ENCODE measurements at regions not wholly inside any gene's neighbourhood (a gene's known extent, or its start where the extent isn't known, plus 50 kb on each side); places are given as distances from the start of the nearest gene placed in this dataset.

DNA sequence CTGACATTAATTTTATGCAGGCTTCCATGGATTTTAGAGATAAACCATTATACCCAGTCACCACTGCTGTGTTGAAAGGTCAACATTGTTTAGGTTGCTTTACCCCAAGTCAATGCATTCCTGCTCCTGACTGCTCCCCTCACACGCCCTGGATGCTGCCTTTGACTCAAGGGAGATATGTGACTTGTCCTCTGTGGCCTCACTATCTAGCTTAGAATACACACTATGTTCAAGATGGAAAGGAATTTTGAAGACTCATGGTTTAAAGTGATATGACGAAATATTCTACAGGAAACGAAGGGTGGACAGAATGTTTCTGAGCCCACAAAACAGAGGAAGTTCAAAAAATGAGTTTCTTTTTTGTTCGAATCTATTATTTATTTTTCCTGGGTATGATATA lies 170.4 kb upstream of the NR5A2 start:
- ChIA-PET POLR2A (no interaction called here), CTCF (no interaction called here)
- no peak for ATAC-seq
- TF ChIP-seq SIN3A (IDR thresholded peaks at IDR 0.05; ENCODE audit: borderline replicate concordance, insufficient read depth, low read depth, low read length): no peak
- TF ChIP-seq, protein P1, sequence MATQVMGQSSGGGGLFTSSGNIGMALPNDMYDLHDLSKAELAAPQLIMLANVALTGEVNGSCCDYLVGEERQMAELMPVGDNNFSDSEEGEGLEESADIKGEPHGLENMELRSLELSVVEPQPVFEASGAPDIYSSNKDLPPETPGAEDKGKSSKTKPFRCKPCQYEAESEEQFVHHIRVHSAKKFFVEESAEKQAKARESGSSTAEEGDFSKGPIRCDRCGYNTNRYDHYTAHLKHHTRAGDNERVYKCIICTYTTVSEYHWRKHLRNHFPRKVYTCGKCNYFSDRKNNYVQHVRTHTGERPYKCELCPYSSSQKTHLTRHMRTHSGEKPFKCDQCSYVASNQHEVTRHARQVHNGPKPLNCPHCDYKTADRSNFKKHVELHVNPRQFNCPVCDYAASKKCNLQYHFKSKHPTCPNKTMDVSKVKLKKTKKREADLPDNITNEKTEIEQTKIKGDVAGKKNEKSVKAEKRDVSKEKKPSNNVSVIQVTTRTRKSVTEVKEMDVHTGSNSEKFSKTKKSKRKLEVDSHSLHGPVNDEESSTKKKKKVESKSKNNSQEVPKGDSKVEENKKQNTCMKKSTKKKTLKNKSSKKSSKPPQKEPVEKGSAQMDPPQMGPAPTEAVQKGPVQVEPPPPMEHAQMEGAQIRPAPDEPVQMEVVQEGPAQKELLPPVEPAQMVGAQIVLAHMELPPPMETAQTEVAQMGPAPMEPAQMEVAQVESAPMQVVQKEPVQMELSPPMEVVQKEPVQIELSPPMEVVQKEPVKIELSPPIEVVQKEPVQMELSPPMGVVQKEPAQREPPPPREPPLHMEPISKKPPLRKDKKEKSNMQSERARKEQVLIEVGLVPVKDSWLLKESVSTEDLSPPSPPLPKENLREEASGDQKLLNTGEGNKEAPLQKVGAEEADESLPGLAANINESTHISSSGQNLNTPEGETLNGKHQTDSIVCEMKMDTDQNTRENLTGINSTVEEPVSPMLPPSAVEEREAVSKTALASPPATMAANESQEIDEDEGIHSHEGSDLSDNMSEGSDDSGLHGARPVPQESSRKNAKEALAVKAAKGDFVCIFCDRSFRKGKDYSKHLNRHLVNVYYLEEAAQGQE (IDR thresholded peaks at IDR 0.05; ENCODE audit: insufficient read depth in 1 of 2, low read depth in 2 of 2, low read length in 1 of 2): no peak
- no peak for TF ChIP-seq POLR2AphosphoS5 (IDR thresholded peaks at IDR 0.05; ENCODE audit: low read depth, low read length)
- TF ChIP-seq, protein P2, sequence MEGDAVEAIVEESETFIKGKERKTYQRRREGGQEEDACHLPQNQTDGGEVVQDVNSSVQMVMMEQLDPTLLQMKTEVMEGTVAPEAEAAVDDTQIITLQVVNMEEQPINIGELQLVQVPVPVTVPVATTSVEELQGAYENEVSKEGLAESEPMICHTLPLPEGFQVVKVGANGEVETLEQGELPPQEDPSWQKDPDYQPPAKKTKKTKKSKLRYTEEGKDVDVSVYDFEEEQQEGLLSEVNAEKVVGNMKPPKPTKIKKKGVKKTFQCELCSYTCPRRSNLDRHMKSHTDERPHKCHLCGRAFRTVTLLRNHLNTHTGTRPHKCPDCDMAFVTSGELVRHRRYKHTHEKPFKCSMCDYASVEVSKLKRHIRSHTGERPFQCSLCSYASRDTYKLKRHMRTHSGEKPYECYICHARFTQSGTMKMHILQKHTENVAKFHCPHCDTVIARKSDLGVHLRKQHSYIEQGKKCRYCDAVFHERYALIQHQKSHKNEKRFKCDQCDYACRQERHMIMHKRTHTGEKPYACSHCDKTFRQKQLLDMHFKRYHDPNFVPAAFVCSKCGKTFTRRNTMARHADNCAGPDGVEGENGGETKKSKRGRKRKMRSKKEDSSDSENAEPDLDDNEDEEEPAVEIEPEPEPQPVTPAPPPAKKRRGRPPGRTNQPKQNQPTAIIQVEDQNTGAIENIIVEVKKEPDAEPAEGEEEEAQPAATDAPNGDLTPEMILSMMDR (IDR thresholded peaks at IDR 0.05): no peak
- no peak for TF ChIP-seq TCF7L2 (IDR thresholded peaks at IDR 0.05; ENCODE audit: low read depth, low read length)
- intact Hi-C loops (cut with micrococcal nuclease; ENCODE audit: unreplicated experiment): no loop called here
- H3K27ac ChIP-seq (ENCODE audit: low read length): no peak overlapping the region
- no peaks in the 10 kb centered on the region for H3K4me1 ChIP-seq (ENCODE audit: control insufficient read depth, insufficient read depth, low read length)
- no peak for DNase-seq (ENCODE audit: low read depth, low spot score)
- no peaks in the 10 kb centered on the region for H3K36me3 ChIP-seq (ENCODE audit: control insufficient read depth, insufficient read depth, low read length)
- BruUV-seq (replicated peaks): no TSS peak
- H3K4me3 ChIP-seq (ENCODE audit: low read depth in 2 of 2, low read length in 2 of 2): no peak overlapping the region
- in situ Hi-C loops (cut with HindIII; ENCODE audit: low pct_unique_long_range_greater_than_20kb, low sequenced_read_pairs): no loop called here
- no peaks in the 10 kb centered on the region for H3K9me3 ChIP-seq (ENCODE audit: control insufficient read depth, insufficient read depth, low read depth, low read length)
- H3K27me3 ChIP-seq (ENCODE audit: control insufficient read depth, insufficient read depth, low read length): no peaks in the 10 kb centered on the region

DNA sequence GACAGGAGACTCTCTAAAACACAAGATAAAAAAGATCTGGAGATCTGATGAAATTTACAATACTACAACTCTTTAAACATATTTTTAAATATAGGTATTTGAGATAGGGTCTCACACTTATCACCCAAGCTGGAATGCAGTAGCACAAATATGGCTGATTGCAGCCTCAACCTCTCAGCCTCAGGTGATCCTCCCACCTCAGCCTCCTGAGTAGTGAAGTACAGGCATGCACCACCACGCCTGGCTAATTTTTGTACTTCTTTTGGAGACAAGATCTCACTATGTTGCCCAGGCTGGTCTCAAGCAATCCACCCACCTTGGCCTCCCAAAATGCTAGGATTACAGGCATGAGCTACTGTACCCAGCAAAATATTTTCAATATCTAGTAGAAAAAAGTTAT lies 170.0 kb upstream of the NR5A2 start:
- Histone ChIP-seq H3K36me3 (ENCODE audit: control insufficient read depth, insufficient read depth, low read length) (no peaks in the 10 kb centered on the region), H3K27ac (ENCODE audit: low read length) (no peak overlapping the region), H3K4me3 (ENCODE audit: low read depth in 2 of 2, low read length in 2 of 2) (no peak overlapping the region), H3K9me3 (ENCODE audit: control insufficient read depth, insufficient read depth, low read depth, low read length) (no peaks in the 10 kb centered on the region), H3K27me3 (ENCODE audit: control insufficient read depth, insufficient read depth, low read length) (no peaks in the 10 kb centered on the region), H3K4me1 (ENCODE audit: control insufficient read depth, insufficient read depth, low read length) (no peaks in the 10 kb centered on the region)
- ChIA-PET POLR2A (no interaction called here), CTCF (no interaction called here)
- no peak for TF ChIP-seq POLR2AphosphoS5 (IDR thresholded peaks at IDR 0.05; ENCODE audit: low read depth, low read length)
- TF ChIP-seq TCF7L2 (IDR thresholded peaks at IDR 0.05; ENCODE audit: low read depth, low read length): no peak
- no peak for TF ChIP-seq SIN3A (IDR thresholded peaks at IDR 0.05; ENCODE audit: borderline replicate concordance, insufficient read depth, low read depth, low read length)
- TF ChIP-seq, protein P2 (IDR thresholded peaks at IDR 0.05): no peak
- TF ChIP-seq, protein P1 (IDR thresholded peaks at IDR 0.05; ENCODE audit: insufficient read depth in 1 of 2, low read depth in 2 of 2, low read length in 1 of 2): no peak
- in situ Hi-C loops (cut with HindIII; ENCODE audit: low pct_unique_long_range_greater_than_20kb, low sequenced_read_pairs): no loop called here
- no TSS peak for BruUV-seq (replicated peaks)
- intact Hi-C loops (cut with micrococcal nuclease; ENCODE audit: unreplicated experiment): no loop called here
- DNase-seq (ENCODE audit: low read depth, low spot score) (no peak), ATAC-seq (no peak)
